HCT116 (cell line): ENCODE measurements at regions not wholly inside any gene's neighbourhood (a gene's known extent, or its start where the extent isn't known, plus 50 kb on each side); places are given as distances from the start of the nearest gene placed in this dataset.

Source experiments
- EGR1 ChIP-seq: IDR thresholded peaks from 2 replicates; pipeline ENCODE4 v1.6.1; 2012; ENCODE audit warnings: low read depth
- EZH2 ChIP-seq: fragments of 200-600 bp; sonication (generic); IDR thresholded peaks from 2 replicates; pipeline ENCODE4 v1.6.1; 2017; ENCODE audit warnings: antibody characterized with exemption, mixed run types
- JUND ChIP-seq: IDR thresholded peaks from 2 replicates; pipeline ENCODE4 v1.6.1; 2012
- ZFX ChIP-seq: fragments of 450-650 bp; IDR thresholded peaks from 2 replicates; pipeline ENCODE4 v1.6.1; 2017
- TF ChIP-seq, protein P1 (sequence below), 3 experiments: fragments of 200-600 bp in 1 of 3; sonication (generic) in 1 of 3; IDR thresholded peaks in 2 of 3; conservative IDR thresholded peaks in 1 of 3; 2 replicates each; pipeline ENCODE4 v1.5.1; 2012 to 2017; ENCODE audit warnings: low read depth in 2 of 3, low read length in 2 of 3, antibody characterized with exemption in 1 of 3, borderline replicate concordance in 1 of 3, control low read depth in 1 of 3, mild to moderate bottlenecking in 1 of 3, mixed read lengths in 1 of 3, mixed run types in 1 of 3, moderate library complexity in 1 of 3; ENCODE audit not compliant: insufficient read depth in 1 of 3

DNA sequence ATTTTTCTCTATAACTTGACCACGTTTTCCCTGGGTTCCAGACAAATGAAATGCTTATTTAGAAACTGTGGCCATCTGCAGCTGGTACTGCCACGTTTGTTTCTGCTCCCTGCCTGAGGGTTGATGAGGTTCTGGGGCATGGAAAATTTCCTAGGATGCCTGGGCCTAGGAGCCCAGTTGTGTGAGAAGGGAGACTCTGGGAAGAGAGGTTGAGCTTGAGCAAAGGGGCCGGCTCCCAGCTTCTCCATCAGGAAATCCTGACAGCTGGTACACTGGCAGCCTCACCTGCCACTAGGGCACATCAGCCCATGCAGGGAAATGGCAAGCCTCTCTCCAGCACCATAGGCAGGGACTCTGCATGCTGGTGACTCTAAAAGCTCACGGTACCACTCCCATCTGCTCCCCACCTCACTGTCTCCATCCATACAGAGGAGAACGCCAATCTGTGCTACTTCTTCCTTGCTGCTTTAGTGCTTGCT, 165.4 kb upstream of the PPP2R3A start:
- no peak for TF ChIP-seq JUND
- TF ChIP-seq, protein P1, sequence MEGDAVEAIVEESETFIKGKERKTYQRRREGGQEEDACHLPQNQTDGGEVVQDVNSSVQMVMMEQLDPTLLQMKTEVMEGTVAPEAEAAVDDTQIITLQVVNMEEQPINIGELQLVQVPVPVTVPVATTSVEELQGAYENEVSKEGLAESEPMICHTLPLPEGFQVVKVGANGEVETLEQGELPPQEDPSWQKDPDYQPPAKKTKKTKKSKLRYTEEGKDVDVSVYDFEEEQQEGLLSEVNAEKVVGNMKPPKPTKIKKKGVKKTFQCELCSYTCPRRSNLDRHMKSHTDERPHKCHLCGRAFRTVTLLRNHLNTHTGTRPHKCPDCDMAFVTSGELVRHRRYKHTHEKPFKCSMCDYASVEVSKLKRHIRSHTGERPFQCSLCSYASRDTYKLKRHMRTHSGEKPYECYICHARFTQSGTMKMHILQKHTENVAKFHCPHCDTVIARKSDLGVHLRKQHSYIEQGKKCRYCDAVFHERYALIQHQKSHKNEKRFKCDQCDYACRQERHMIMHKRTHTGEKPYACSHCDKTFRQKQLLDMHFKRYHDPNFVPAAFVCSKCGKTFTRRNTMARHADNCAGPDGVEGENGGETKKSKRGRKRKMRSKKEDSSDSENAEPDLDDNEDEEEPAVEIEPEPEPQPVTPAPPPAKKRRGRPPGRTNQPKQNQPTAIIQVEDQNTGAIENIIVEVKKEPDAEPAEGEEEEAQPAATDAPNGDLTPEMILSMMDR (IDR thresholded peaks at IDR 0.05 in 2 of 3, conservative IDR thresholded peaks at IDR 0.05 in 1 of 3; ENCODE audit: borderline replicate concordance in 1 of 3, insufficient read depth in 1 of 3, low read depth in 2 of 3, low read length in 2 of 3) = no peak
- TF ChIP-seq EGR1 = no peak
- no peak for TF ChIP-seq EZH2
- TF ChIP-seq ZFX = no peak
